Neuronal stem cell (in vitro differentiated cells): ENCODE measurements at regions not wholly inside any gene's neighbourhood (a gene's known extent, or its start where the extent isn't known, plus 50 kb on each side); places are given as distances from the start of the nearest gene placed in this dataset.

Experiments used
- DNase-seq: peaks from one replicate; pipeline ENCODE4 v3.0.0-alpha.2; 2013; ENCODE audit warnings: low spot score
- H2AFZ ChIP-seq: one replicate; pipeline ENCODE4 v1.6.1; 2013; ENCODE audit warnings: mild to moderate bottlenecking, low read length, inconsistent platforms
- H2AK5ac ChIP-seq: 2 replicates; pipeline ENCODE4 v1.6.1; 2013; ENCODE audit warnings: low read depth, mild to moderate bottlenecking, inconsistent platforms, low read length, moderate library complexity, mixed read lengths
- H2BK120ac ChIP-seq: 2 replicates; pipeline ENCODE4 v1.6.1; 2013; ENCODE audit warnings: low read depth, mild to moderate bottlenecking, inconsistent platforms, low read length, moderate library complexity, mixed read lengths
- H2BK12ac ChIP-seq: one replicate; pipeline ENCODE4 v1.6.1; 2013; ENCODE audit warnings: low read length, inconsistent platforms
- H2BK15ac ChIP-seq: 2 replicates; pipeline ENCODE4 v1.6.1; 2013; ENCODE audit warnings: mild to moderate bottlenecking, low read length, inconsistent platforms, mixed read lengths
- H2BK5ac ChIP-seq: one replicate; pipeline ENCODE4 v1.6.1; 2013; ENCODE audit warnings: inconsistent platforms, mild to moderate bottlenecking, low read length, moderate library complexity
- H3K14ac ChIP-seq: one replicate; pipeline ENCODE4 v1.6.1; 2013; ENCODE audit warnings: low read length, inconsistent platforms
- H3K18ac ChIP-seq: 2 replicates; pipeline ENCODE4 v1.6.1; 2013; ENCODE audit warnings: low read length, inconsistent platforms
- H3K23ac ChIP-seq: 2 replicates; pipeline ENCODE4 v1.6.1; 2013; ENCODE audit warnings: low read depth, mild to moderate bottlenecking, mixed read lengths, low read length, inconsistent platforms; ENCODE audit not compliant: poor library complexity
- H3K27ac ChIP-seq: replicated peaks from 3 replicates; pipeline ENCODE4 v1.5.1; 2013; ENCODE audit warnings: low read length, inconsistent platforms
- H3K27me3 ChIP-seq, 3 experiments: 2 replicates each; pipeline ENCODE4 v1.6.1; 2013; ENCODE audit warnings: low read length in 3 of 3, mild to moderate bottlenecking in 2 of 3, inconsistent platforms in 1 of 3, low read depth in 1 of 3, mixed read lengths in 1 of 3, moderate library complexity in 1 of 3; ENCODE audit not compliant: control insufficient read depth in 3 of 3, insufficient read depth in 3 of 3
- H3K36me3 ChIP-seq, 2 donors: replicated peaks in 1 of 2; 2 replicates each; pipeline ENCODE4 v1.6.1; 2013; ENCODE audit warnings: low read length in 2 of 2; ENCODE audit not compliant: control insufficient read depth in 2 of 2, insufficient read depth in 2 of 2
- H3K4ac ChIP-seq: 2 replicates; pipeline ENCODE4 v1.6.1; 2013; ENCODE audit warnings: inconsistent platforms, mild to moderate bottlenecking, low read length, moderate library complexity
- H3K4me1 ChIP-seq, 2 donors: 1 replicate in 1 of 2; 2 replicates in 1 of 2; pipeline ENCODE4 v1.6.1; 2013; ENCODE audit warnings: low read length in 2 of 2, low read depth in 1 of 2; ENCODE audit not compliant: control insufficient read depth in 2 of 2, insufficient read depth in 1 of 2
- H3K4me2 ChIP-seq: one replicate; pipeline ENCODE4 v1.6.1; 2013; ENCODE audit warnings: mild to moderate bottlenecking, low read length, inconsistent platforms; ENCODE audit not compliant: insufficient read depth, poor library complexity, severe bottlenecking
- H3K4me3 ChIP-seq, 2 donors: 2 replicates each; pipeline ENCODE4 v1.5.1; 2013; ENCODE audit warnings: low read length in 2 of 2, mild to moderate bottlenecking in 2 of 2, inconsistent platforms in 1 of 2, moderate library complexity in 1 of 2
- H3K79me1 ChIP-seq: one replicate; pipeline ENCODE4 v1.6.1; 2013; ENCODE audit warnings: low read depth, mild to moderate bottlenecking, inconsistent platforms, low read length, moderate library complexity
- H3K9ac ChIP-seq: one replicate; pipeline ENCODE4 v1.6.1; 2013; ENCODE audit warnings: mild to moderate bottlenecking, low read depth, low read length, inconsistent platforms; ENCODE audit not compliant: poor library complexity
- H3K9me3 ChIP-seq, 2 donors: replicated peaks in 1 of 2; 2 replicates each; pipeline versions ENCODE3 to v1.6.1; 2013; ENCODE audit warnings: low read length in 2 of 2, mild to moderate bottlenecking in 2 of 2, inconsistent platforms in 1 of 2, low read depth in 1 of 2, mixed read lengths in 1 of 2, moderate library complexity in 1 of 2; ENCODE audit not compliant: control insufficient read depth in 2 of 2, insufficient read depth in 1 of 2
- H4K8ac ChIP-seq: one replicate; pipeline ENCODE4 v1.6.1; 2013; ENCODE audit warnings: low read depth, mild to moderate bottlenecking, inconsistent platforms, low read length, moderate library complexity
- H4K91ac ChIP-seq: one replicate; pipeline ENCODE4 v1.6.1; 2013; ENCODE audit warnings: low read length, low read depth, mild to moderate bottlenecking, inconsistent platforms; ENCODE audit not compliant: poor library complexity
- WGBS, 2 donors: extraction: QIAGEN DNeasy Blood & Tissue Kit; methylation state at CpG; one replicate each; pipeline ENCODE4 v1.1.7; 2013; ENCODE audit warnings: missing lambda C conversion rate in 2 of 2, mixed read lengths in 1 of 2; ENCODE audit not compliant: insufficient read length in 2 of 2, insufficient replicate concordance in 1 of 2; ENCODE audit errors: extremely low coverage in 2 of 2; 5-methylcytosine and 5-hydroxymethylcytosine counted together

DNA sequence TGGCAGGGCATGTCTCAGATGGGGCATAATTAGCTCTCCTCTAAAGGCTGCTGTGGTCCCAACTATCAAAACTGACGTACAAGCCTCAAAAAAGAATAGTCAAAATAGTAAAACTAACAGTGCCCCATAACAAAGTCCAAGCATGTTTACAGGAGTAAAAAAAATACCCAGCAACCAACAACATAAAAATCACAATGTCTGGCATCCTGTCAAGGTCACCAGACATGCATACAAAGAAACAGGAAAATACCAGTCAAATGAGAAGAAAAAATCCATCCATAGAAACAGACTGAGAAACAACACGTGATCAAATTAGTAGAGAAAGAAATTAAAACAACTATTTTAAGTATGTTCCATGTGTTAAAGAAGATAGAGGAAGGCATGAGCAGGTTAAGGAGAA, 131.2 kb upstream of the C14orf180 start:
- H3K14ac ChIP-seq = no peak overlapping the region
- no peak overlapping the region for H4K91ac ChIP-seq
- DNase-seq = no peak
- no peak overlapping the region for H2BK15ac ChIP-seq
- H3K4me2 ChIP-seq = no peak overlapping the region
- no peak overlapping the region for H3K4ac ChIP-seq
- no CpG with 5 or more reads among the region's 2 CpGs for WGBS, 2 donors
- no peak overlapping the region for H2AFZ ChIP-seq
- no peak overlapping the region for H4K8ac ChIP-seq
- H3K27me3 ChIP-seq = no peaks in the 10 kb centered on the region
- H3K9me3 ChIP-seq = peaks cover 0 to 2% of the 10 kb centered on the region in 2 donors
- peaks cover 0 to 8% of the 10 kb centered on the region in 2 donors for H3K4me1 ChIP-seq
- no peak overlapping the region for H3K23ac ChIP-seq
- H3K9ac ChIP-seq = no peak overlapping the region
- H3K79me1 ChIP-seq = no peaks in the 10 kb centered on the region
- H2AK5ac ChIP-seq = no peak overlapping the region
- no peak overlapping the region for H3K4me3 ChIP-seq
- no peak overlapping the region for H2BK12ac ChIP-seq
- no peaks in the 10 kb centered on the region for H3K36me3 ChIP-seq
- H3K27ac ChIP-seq = no peak overlapping the region
- no peak overlapping the region for H3K18ac ChIP-seq
- H2BK120ac ChIP-seq = no peak overlapping the region
- no peak overlapping the region for H2BK5ac ChIP-seq

GRCh38 chr14:104448721-104449120, 130.8 kb upstream of the C14orf180 start:
- Histone ChIP-seq H3K4me3 (no peak overlapping the region), H2BK120ac (no peak overlapping the region), H3K36me3 (no peaks in the 10 kb centered on the region), H3K18ac (no peak overlapping the region), H2BK15ac (no peak overlapping the region), H3K4ac (no peak overlapping the region), H4K8ac (no peak overlapping the region), H3K9me3 (peaks cover 0 to 2% of the 10 kb centered on the region in 2 donors), H4K91ac (no peak overlapping the region), H3K9ac (no peak overlapping the region), H3K4me2 (no peak overlapping the region), H2BK12ac (no peak overlapping the region), H3K27me3 (no peaks in the 10 kb centered on the region), H2AK5ac (no peak overlapping the region), H2BK5ac (no peak overlapping the region), H2AFZ (no peak overlapping the region), H3K23ac (no peak overlapping the region), H3K79me1 (no peaks in the 10 kb centered on the region), H3K4me1 (peaks cover 0 to 4% of the 10 kb centered on the region in 2 donors), H3K14ac (no peak overlapping the region), H3K27ac (no peak overlapping the region)
- WGBS, 2 donors = no CpG with 5 or more reads among the region's 1 CpG
- no peak for DNase-seq

GRCh38 chr14:104450811-104451401, 128.7 kb upstream of the C14orf180 start:
- Histone ChIP-seq H3K4ac (no peak overlapping the region), H2AK5ac (peak overlapping the region; percentile 46), H3K9ac (no peak overlapping the region), H3K4me1 (peaks cover 0 to 3% of the 10 kb centered on the region in 2 donors), H2BK120ac (no peak overlapping the region), H3K79me1 (no peaks in the 10 kb centered on the region), H3K27ac (no peak overlapping the region), H4K8ac (no peak overlapping the region), H3K36me3 (no peaks in the 10 kb centered on the region), H2BK5ac (no peak overlapping the region), H2BK15ac (peak overlapping the region; percentile 58), H3K27me3 (no peaks in the 10 kb centered on the region), H3K4me2 (no peak overlapping the region), H2BK12ac (no peak overlapping the region), H2AFZ (no peak overlapping the region), H3K14ac (no peak overlapping the region), H3K4me3 (peak overlapping the region in 1 of 2 donors; percentile 62), H4K91ac (no peak overlapping the region), H3K23ac (peak overlapping the region; percentile 43), H3K9me3 (peaks cover 0 to 2% of the 10 kb centered on the region in 2 donors), H3K18ac (no peak overlapping the region)
- no CpG with 5 or more reads among the region's 28 CpGs for WGBS, 2 donors
- no peak for DNase-seq

- peak overlapping the region; percentile 55 for H2BK15ac ChIP-seq
- no peak overlapping the region for H4K91ac ChIP-seq
- no peak overlapping the region for H3K4me3 ChIP-seq
- H2BK12ac ChIP-seq = no peak overlapping the region
- no peak overlapping the region for H3K27ac ChIP-seq
- H3K4me2 ChIP-seq = no peak overlapping the region
- H2BK120ac ChIP-seq = no peak overlapping the region
- DNase-seq = no peak
- H3K18ac ChIP-seq = no peak overlapping the region
- no CpG with 5 or more reads among the region's 10 CpGs for WGBS, 2 donors
- H3K79me1 ChIP-seq = no peaks in the 10 kb centered on the region
- no peak overlapping the region for H2AFZ ChIP-seq
- no peak overlapping the region for H3K9ac ChIP-seq
- H3K9me3 ChIP-seq = peaks cover 0 to 2% of the 10 kb centered on the region in 2 donors
- H2AK5ac ChIP-seq = peak overlapping the region; percentile 46
- no peak overlapping the region for H2BK5ac ChIP-seq
- H4K8ac ChIP-seq = no peak overlapping the region
- H3K36me3 ChIP-seq = no peaks in the 10 kb centered on the region
- no peak overlapping the region for H3K14ac ChIP-seq
- no peaks in the 10 kb centered on the region for H3K4me1 ChIP-seq
- peak overlapping the region; percentile 43 for H3K23ac ChIP-seq
- no peak overlapping the region for H3K4ac ChIP-seq
- H3K27me3 ChIP-seq = no peaks in the 10 kb centered on the region
Observed at GRCh38 chr14:104451474-104451873, 128.1 kb upstream of the C14orf180 start.
